Psoas muscle (tissue), 7 donors: ENCODE measurements at regions not wholly inside any gene's neighbourhood (a gene's known extent, or its start where the extent isn't known, plus 50 kb on each side); places are given as distances from the start of the nearest gene placed in this dataset.

Experiments
- ATAC-seq, 4 donors: fragments of 200-7000 bp; cut with Tn5 transposase; one replicate each; pipeline ENCODE4 v1.9.1; 2020; ENCODE audit warnings: moderate library complexity in 3 of 4, mild to moderate bottlenecking in 2 of 4
- DNase-seq, 2 donors: peaks; one replicate each; pipeline ENCODE4 v3.0.0-alpha.2; 2020
- H3K27ac ChIP-seq: fragments of 200-600 bp; one replicate; pipeline ENCODE4 v1.8.0; 2022
- H3K27me3 ChIP-seq, 3 donors: fragments of 200-600 bp in 1 of 3; one replicate each; pipeline versions ENCODE4 v1.6.1 to v1.8.0; 2013 to 2022; ENCODE audit warnings: low read length in 2 of 3, mild to moderate bottlenecking in 2 of 3, moderate library complexity in 1 of 3; ENCODE audit not compliant: insufficient read depth in 3 of 3
- H3K36me3 ChIP-seq, 2 donors: fragments of 200-600 bp in 1 of 2; one replicate each; pipeline versions ENCODE4 v1.6.1 to v1.8.0; 2013 to 2022; ENCODE audit warnings: low read depth in 1 of 2, mild to moderate bottlenecking in 1 of 2, moderate library complexity in 1 of 2; ENCODE audit not compliant: insufficient read depth in 1 of 2
- H3K4me1 ChIP-seq: fragments of 200-600 bp; one replicate; pipeline ENCODE4 v1.8.0; 2022
- H3K4me3 ChIP-seq: fragments of 200-600 bp; one replicate; pipeline ENCODE4 v1.8.0; 2022; ENCODE audit warnings: mild to moderate bottlenecking
- H3K9me3 ChIP-seq: fragments of 200-600 bp; one replicate; pipeline ENCODE4 v1.8.0; 2022
- CTCF ChIP-seq: fragments of 200-600 bp; IDR thresholded peaks from one replicate; pipeline ENCODE4 v1.8.0; 2022; ENCODE audit warnings: antibody characterized with exemption
- WGBS, 3 donors: extraction: QIAGEN DNeasy Blood & Tissue Kit; methylation state at CpG; one replicate each; pipeline versions ENCODE4 v1.1.6 to v1.1.7; 2013; 5-methylcytosine and 5-hydroxymethylcytosine counted together
- intact Hi-C, 2 donors: fragments of 100-400 bp; cut with DNase I; formaldehyde crosslinking; loops; one replicate each; pipeline versions ENCODE4 v1.11.0 to v1.14.2; 2022
- donor health status: healthy with polysubstance abuse.
- donor health status: DM: no; HTN: no; CAD: no; lungs with moderate emphysema.
- donor health status: Bipolar disorder and iron deficiency.
- donor health status: healthy.
- donor health status: DM: yes; HTN: yes; CAD: no.
- donor health status: DM: no; HTN: no; CAD: no.
- donor health status: DM: yes; HTN: yes; CAD: no.

- no peak for ATAC-seq
- Histone ChIP-seq H3K4me3 (no peak overlapping the region), H3K4me1 (no peaks in the 10 kb centered on the region), H3K27me3 (no peaks in the 10 kb centered on the region), H3K9me3 (no peaks in the 10 kb centered on the region), H3K27ac (no peak overlapping the region), H3K36me3 (no peaks in the 10 kb centered on the region)
- no peak for DNase-seq
- TF ChIP-seq CTCF, result no peak
- WGBS, 3 donors, result 94 to 96% (median 94%) methylated on average over 3 of the region's 3 CpGs
- intact Hi-C loops, result no loop called here
Measured at GRCh38 chr10:36624551-36625100, 500.8 kb upstream of the ANKRD30A start.

DNA sequence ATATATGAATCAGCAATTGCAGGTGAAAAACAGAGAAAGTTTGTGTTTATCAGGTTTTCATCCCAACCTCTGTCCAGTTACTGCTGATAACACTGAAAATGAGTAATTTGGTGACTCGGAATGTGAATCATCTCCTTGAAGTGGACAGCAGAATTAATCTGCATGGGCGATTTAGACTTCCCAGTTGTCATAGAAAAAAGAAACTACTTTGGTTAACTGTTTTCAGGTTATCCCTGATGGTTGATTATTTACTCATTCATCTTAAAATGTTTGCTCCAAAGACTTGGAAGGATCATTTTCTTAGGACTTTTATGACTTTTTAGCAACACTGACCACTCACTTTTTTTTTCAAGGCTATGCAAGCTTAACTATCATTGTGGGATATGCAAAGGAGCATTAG, 504.1 kb upstream of the ANKRD30A start:
- H3K36me3 ChIP-seq, result no peaks in the 10 kb centered on the region
- intact Hi-C loops, result no loop called here
- H3K4me3 ChIP-seq, result no peak overlapping the region
- H3K9me3 ChIP-seq, result no peaks in the 10 kb centered on the region
- no peak for DNase-seq
- no peaks in the 10 kb centered on the region for H3K27me3 ChIP-seq
- no peak for ATAC-seq
- no peak overlapping the region for H3K27ac ChIP-seq
- no peak for TF ChIP-seq CTCF
- WGBS, 3 donors, result 81 to 86% (median 85%) methylated on average over 2 of the region's 2 CpGs
- no peaks in the 10 kb centered on the region for H3K4me1 ChIP-seq

DNA sequence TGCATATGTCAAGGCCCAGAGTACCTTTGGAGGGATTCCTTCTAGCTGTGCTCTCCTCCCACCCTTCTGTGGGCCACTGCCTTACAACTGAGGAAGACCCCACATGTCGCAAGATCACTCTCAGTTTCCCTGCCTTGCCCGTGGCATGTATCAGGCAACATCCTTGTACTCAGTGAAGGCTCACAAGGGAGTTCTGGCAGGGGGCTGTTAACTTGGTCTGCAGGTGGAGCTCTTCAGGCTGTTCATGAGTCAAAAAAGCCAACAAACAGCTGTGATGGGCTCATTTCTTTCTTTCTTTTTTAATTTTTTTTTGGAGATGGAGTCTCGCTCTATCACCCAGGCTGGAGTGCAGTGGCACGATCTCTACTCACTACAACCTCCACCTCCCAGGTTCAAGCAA, 513.0 kb upstream of the ANKRD30A start:
- ATAC-seq, result no peak
- Histone ChIP-seq H3K27me3 (no peaks in the 10 kb centered on the region), H3K27ac (no peak overlapping the region), H3K4me1 (no peaks in the 10 kb centered on the region), H3K36me3 (no peaks in the 10 kb centered on the region), H3K9me3 (no peaks in the 10 kb centered on the region), H3K4me3 (no peak overlapping the region)
- TF ChIP-seq CTCF, result no peak
- DNase-seq, result no peak
- intact Hi-C loops, result no loop called here
- 92 to 96% (median 93%) methylated on average over 4 of the region's 4 CpGs for WGBS, 3 donors

- H3K27ac ChIP-seq, result no peak overlapping the region
- H3K27me3 ChIP-seq, result no peaks in the 10 kb centered on the region
- H3K36me3 ChIP-seq, result no peaks in the 10 kb centered on the region
- intact Hi-C loops, result no loop called here
- no peaks in the 10 kb centered on the region for H3K9me3 ChIP-seq
- no peak for DNase-seq
- no peak for ATAC-seq
- 67 to 74% (median 72%) methylated on average over 4 of the region's 4 CpGs for WGBS, 3 donors
- H3K4me1 ChIP-seq, result no peaks in the 10 kb centered on the region
- no peak for TF ChIP-seq CTCF
- H3K4me3 ChIP-seq, result no peak overlapping the region
Measured at GRCh38 chr10:36608866-36609265, 516.5 kb upstream of the ANKRD30A start.

DNA sequence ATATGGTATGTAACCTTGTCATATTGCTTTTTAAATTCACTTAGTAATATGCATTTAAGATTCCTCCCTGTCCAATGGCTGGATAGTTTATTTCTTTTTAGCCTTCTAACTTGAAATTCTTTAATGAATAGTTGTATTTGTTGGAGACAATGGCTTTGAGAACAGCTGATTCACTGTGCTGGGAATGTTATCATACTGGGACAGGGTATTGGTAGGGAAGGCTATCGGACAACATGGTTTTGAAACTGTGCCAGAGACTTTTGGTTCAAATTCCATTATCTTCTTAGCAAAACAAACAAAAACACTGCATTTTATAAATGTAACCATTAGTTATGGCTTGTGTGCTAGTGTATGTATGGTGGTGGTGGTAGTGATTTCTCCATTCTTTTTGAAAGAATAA, 517.1 kb upstream of the ANKRD30A start:
- Histone ChIP-seq H3K4me3 (no peak overlapping the region), H3K27ac (no peak overlapping the region), H3K27me3 (no peaks in the 10 kb centered on the region), H3K9me3 (no peaks in the 10 kb centered on the region), H3K4me1 (no peaks in the 10 kb centered on the region), H3K36me3 (no peaks in the 10 kb centered on the region)
- ATAC-seq (no peak), DNase-seq (no peak)
- 39 to 46% (median 41%) methylated on average over 1 of the region's 1 CpG for WGBS, 3 donors
- intact Hi-C loops, result no loop called here
- no peak for TF ChIP-seq CTCF
